Keratinocyte (primary cell): ENCODE measurements at regions not wholly inside any gene's neighbourhood (a gene's known extent, or its start where the extent isn't known, plus 50 kb on each side); places are given as distances from the start of the nearest gene placed in this dataset.

ENCODE experiments used
- DNase-seq: peaks from one replicate; pipeline ENCODE4 v3.0.0-alpha.2; 2011; ENCODE audit warnings: low read depth, missing footprints, low spot score
- FAIRE-seq: peaks from 2 replicates; lab custom pipeline; 2011; peaks lifted over from hg19 to GRCh38; lab: Jason Lieb, UNC
- H2AFZ ChIP-seq: 2 replicates; pipeline ENCODE4 v1.6.0; 2012; ENCODE audit warnings: low read length, control low read depth, inconsistent platforms; ENCODE audit not compliant: control insufficient read depth
- H3K27ac ChIP-seq: 2 replicates; pipeline ENCODE4 v1.5.1; 2011; ENCODE audit warnings: low read length; ENCODE audit not compliant: control insufficient read depth, insufficient read depth
- H3K27me3 ChIP-seq: 3 replicates; pipeline ENCODE4 v1.6.0; 2011; ENCODE audit warnings: low read length; ENCODE audit not compliant: control insufficient read depth, insufficient read depth; ENCODE audit errors: extremely low read depth
- H3K36me3 ChIP-seq, 2 experiments: 2 replicates in 1 of 2; 3 replicates in 1 of 2; pipeline ENCODE4 v1.5.1; 2011; ENCODE audit warnings: low read length in 2 of 2, mild to moderate bottlenecking in 1 of 2; ENCODE audit not compliant: control insufficient read depth in 2 of 2, insufficient read depth in 2 of 2; ENCODE audit errors: extremely low read depth in 1 of 2
- H3K4me1 ChIP-seq: 3 replicates; pipeline ENCODE4 v1.5.1; 2011; ENCODE audit warnings: low read length; ENCODE audit not compliant: control insufficient read depth, insufficient read depth; ENCODE audit errors: extremely low read depth
- H3K4me2 ChIP-seq: 3 replicates; pipeline ENCODE4 v1.6.0; 2011; ENCODE audit warnings: low read depth, low read length; ENCODE audit not compliant: control insufficient read depth, insufficient read depth; ENCODE audit errors: extremely low read depth
- H3K4me3 ChIP-seq, 3 experiments: fragments of 200-600 bp in 1 of 3; sonication (generic) in 1 of 3; 2 replicates in 2 of 3; 3 replicates in 1 of 3; pipeline ENCODE4 v1.5.1; 2011 to 2016; ENCODE audit warnings: low read length in 3 of 3, mild to moderate bottlenecking in 3 of 3, control low read depth in 2 of 3, inconsistent platforms in 1 of 3, low read depth in 1 of 3, mixed read lengths in 1 of 3, mixed run types in 1 of 3, moderate library complexity in 1 of 3; ENCODE audit not compliant: control insufficient read depth in 2 of 3, insufficient read depth in 2 of 3; ENCODE audit errors: extremely low read depth in 1 of 3
- H3K79me2 ChIP-seq: 2 replicates; pipeline ENCODE4 v1.6.0; 2012; ENCODE audit warnings: low read length; ENCODE audit not compliant: control insufficient read depth, insufficient read depth
- H3K9ac ChIP-seq: 3 replicates; pipeline ENCODE4 v1.6.0; 2011; ENCODE audit warnings: low read length; ENCODE audit not compliant: control insufficient read depth, insufficient read depth; ENCODE audit errors: extremely low read depth
- H3K9me1 ChIP-seq: 3 replicates; pipeline ENCODE4 v1.6.0; 2011; ENCODE audit warnings: low read length; ENCODE audit not compliant: control insufficient read depth, insufficient read depth; ENCODE audit errors: extremely low read depth
- H3K9me3 ChIP-seq: 2 replicates; pipeline ENCODE4 v1.5.1; 2012; ENCODE audit warnings: low read depth, low read length; ENCODE audit not compliant: control insufficient read depth
- H4K20me1 ChIP-seq: 3 replicates; pipeline ENCODE4 v1.6.0; 2011; ENCODE audit warnings: low read length; ENCODE audit not compliant: control insufficient read depth, insufficient read depth; ENCODE audit errors: extremely low read depth
- CTCF ChIP-seq, 3 experiments: IDR thresholded peaks in 1 of 3; conservative IDR thresholded peaks in 1 of 3; optimal IDR thresholded peaks in 1 of 3; 2 replicates in 2 of 3; 3 replicates in 1 of 3; pipeline versions ENCODE3 to v1.5.1; 2011; ENCODE audit warnings: low read length in 3 of 3, mild to moderate bottlenecking in 3 of 3, moderate library complexity in 2 of 3, control low read depth in 1 of 3, inconsistent platforms in 1 of 3; ENCODE audit not compliant: insufficient read depth in 2 of 3; ENCODE audit errors: extremely low read depth in 1 of 3
- EZH2 ChIP-seq: IDR thresholded peaks from one replicate; pipeline ENCODE4 v1.6.1; 2012; ENCODE audit warnings: inconsistent platforms, mild to moderate bottlenecking, low read length, moderate library complexity
- dilution Hi-C: fragments of 300-500 bp; cut with MboI; formaldehyde crosslinking; loops from one replicate; pipeline ENCODE4 v1.7.0; 2020; ENCODE audit warnings: low sequenced_read_pairs; ENCODE audit not compliant: extremely low pct_ligation_motif_present

- no peaks in the 10 kb centered on the region for H3K79me2 ChIP-seq
Measured at GRCh38 chr11:134731213-134731961, 319.3 kb upstream of the B3GAT1 start.

GRCh38 chr11:134730561-134731212 is 318.6 kb upstream of the B3GAT1 start:
- Histone ChIP-seq H3K27me3 (no peaks in the 10 kb centered on the region), H4K20me1 (no peaks in the 10 kb centered on the region), H3K9me1 (no peaks in the 10 kb centered on the region), H3K4me3 (no peak overlapping the region), H3K4me2 (no peak overlapping the region), H3K9me3 (no peaks in the 10 kb centered on the region), H3K36me3 (no peaks in the 10 kb centered on the region), H3K9ac (no peak overlapping the region), H3K27ac (no peak overlapping the region), H3K4me1 (no peaks in the 10 kb centered on the region), H2AFZ (no peak overlapping the region), H3K79me2 (no peaks in the 10 kb centered on the region)
- TF ChIP-seq CTCF (optimal IDR thresholded peaks at IDR 0.05 in 1 of 3, IDR thresholded peaks at IDR 0.05 in 1 of 3, conservative IDR thresholded peaks at IDR 0.05 in 1 of 3; ENCODE audit: extremely low read depth in 1 of 3, insufficient read depth in 2 of 3, low read length in 3 of 3) (no peak), EZH2 (no peak)
- dilution Hi-C loops: no loop called here
- DNase-seq (no peak), FAIRE-seq (no peak)

More at GRCh38 chr11:134731213-134731961, 319.3 kb upstream of the B3GAT1 start:
- H3K4me1 ChIP-seq: no peaks in the 10 kb centered on the region
- no peak overlapping the region for H3K9ac ChIP-seq
- no peak overlapping the region for H3K27ac ChIP-seq
- dilution Hi-C loops: no loop called here
- H2AFZ ChIP-seq: no peak overlapping the region
- DNase-seq (no peak), FAIRE-seq (no peak)
- no peaks in the 10 kb centered on the region for H3K9me3 ChIP-seq
- H3K4me2 ChIP-seq: no peak overlapping the region
- H3K36me3 ChIP-seq: no peaks in the 10 kb centered on the region
- H3K27me3 ChIP-seq: no peaks in the 10 kb centered on the region
- no peak overlapping the region for H3K4me3 ChIP-seq
- TF ChIP-seq EZH2 (no peak), CTCF (optimal IDR thresholded peaks at IDR 0.05 in 1 of 3, IDR thresholded peaks at IDR 0.05 in 1 of 3, conservative IDR thresholded peaks at IDR 0.05 in 1 of 3; ENCODE audit: extremely low read depth in 1 of 3, insufficient read depth in 2 of 3, low read length in 3 of 3) (no peak)
- no peaks in the 10 kb centered on the region for H3K9me1 ChIP-seq
- no peaks in the 10 kb centered on the region for H4K20me1 ChIP-seq
